KMS-11 (cell line): ENCODE measurements at regions not wholly inside any gene's neighbourhood (a gene's known extent, or its start where the extent isn't known, plus 50 kb on each side); places are given as distances from the start of the nearest gene placed in this dataset.

Source experiments
- H2AFZ ChIP-seq: fragments of 200-600 bp; sonication (generic); 2 replicates; pipeline ENCODE4 v1.6.1; 2016; ENCODE audit warnings: antibody characterized with exemption, mixed run types, low read depth
- H3K27ac ChIP-seq: fragments of 200-600 bp; sonication (generic); 2 replicates; pipeline ENCODE4 v1.6.1; 2016; ENCODE audit warnings: mild to moderate bottlenecking, mixed run types
- H3K27me3 ChIP-seq: fragments of 200-600 bp; sonication (generic); 2 replicates; pipeline ENCODE4 v1.6.1; 2017; ENCODE audit warnings: mild to moderate bottlenecking, low read depth, mixed run types, moderate library complexity; ENCODE audit not compliant: insufficient read depth
- H3K36me3 ChIP-seq: fragments of 200-600 bp; sonication (generic); 2 replicates; pipeline ENCODE4 v1.6.1; 2017; ENCODE audit warnings: mild to moderate bottlenecking, mixed run types; ENCODE audit not compliant: insufficient read depth
- H3K4me1 ChIP-seq: fragments of 200-600 bp; sonication (generic); 2 replicates; pipeline ENCODE4 v1.6.1; 2016; ENCODE audit warnings: mild to moderate bottlenecking, low read depth, mixed run types; ENCODE audit not compliant: poor library complexity, severe bottlenecking
- H3K4me2 ChIP-seq: fragments of 200-600 bp; sonication (generic); 2 replicates; pipeline ENCODE4 v1.7.0; 2016; ENCODE audit warnings: mild to moderate bottlenecking, mixed run types
- H3K4me3 ChIP-seq: fragments of 200-600 bp; sonication (generic); IDR thresholded peaks from 2 replicates; pipeline ENCODE4 v1.6.1; 2017; ENCODE audit warnings: low read depth, low read length, mixed read lengths; ENCODE audit not compliant: insufficient read depth
- H3K79me2 ChIP-seq: fragments of 200-600 bp; sonication (generic); 2 replicates; pipeline ENCODE4 v1.6.1; 2016; ENCODE audit warnings: low read depth, mixed run types; ENCODE audit not compliant: insufficient read depth
- H3K9ac ChIP-seq: fragments of 200-600 bp; sonication (generic); 2 replicates; pipeline ENCODE4 v1.6.1; 2016; ENCODE audit warnings: mild to moderate bottlenecking, mixed run types
- H4K20me1 ChIP-seq: fragments of 200-600 bp; sonication (generic); 2 replicates; pipeline ENCODE4 v1.6.1; 2016; ENCODE audit warnings: mild to moderate bottlenecking, mixed run types; ENCODE audit not compliant: insufficient read depth
- CTCF ChIP-seq: fragments of 200-600 bp; sonication (generic); conservative IDR thresholded peaks from 2 replicates; pipeline ENCODE4 v1.6.1; 2017; ENCODE audit warnings: low read depth, mild to moderate bottlenecking, antibody characterized with exemption, low read length, moderate library complexity, mixed read lengths

GRCh38 chr2:160838147-160838546, 322.1 kb upstream of the TANK start:
- Histone ChIP-seq H3K79me2 (no peaks in the 10 kb centered on the region), H3K4me2 (no peak overlapping the region), H3K9ac (no peak overlapping the region), H4K20me1 (no peaks in the 10 kb centered on the region), H3K36me3 (no peaks in the 10 kb centered on the region), H3K27ac (no peak overlapping the region), H3K27me3 (no peaks in the 10 kb centered on the region), H2AFZ (no peak overlapping the region), H3K4me3 (no peak overlapping the region), H3K4me1 (no peaks in the 10 kb centered on the region)
- no peak for TF ChIP-seq CTCF

GRCh38 chr2:160838691-160839090, 321.5 kb upstream of the TANK start:
- H3K4me2 ChIP-seq: no peak overlapping the region
- no peak for TF ChIP-seq CTCF
- no peak overlapping the region for H3K4me3 ChIP-seq
- no peak overlapping the region for H3K27ac ChIP-seq
- H2AFZ ChIP-seq: no peak overlapping the region
- H3K36me3 ChIP-seq: no peaks in the 10 kb centered on the region
- H3K4me1 ChIP-seq: no peaks in the 10 kb centered on the region
- H4K20me1 ChIP-seq: no peaks in the 10 kb centered on the region
- no peaks in the 10 kb centered on the region for H3K79me2 ChIP-seq
- no peaks in the 10 kb centered on the region for H3K27me3 ChIP-seq
- no peak overlapping the region for H3K9ac ChIP-seq

GRCh38 chr2:160842286-160842685, 317.9 kb upstream of the TANK start:
- H4K20me1 ChIP-seq: no peaks in the 10 kb centered on the region

GRCh38 chr2:160859096-160859495, 301.1 kb upstream of the TANK start:
- no peaks in the 10 kb centered on the region for H3K79me2 ChIP-seq
- no peak for TF ChIP-seq CTCF
- H3K9ac ChIP-seq: no peak overlapping the region
- H3K4me2 ChIP-seq: no peak overlapping the region
- H3K4me3 ChIP-seq: no peak overlapping the region
- H3K27ac ChIP-seq: no peak overlapping the region
- peaks cover 18% of the 10 kb centered on the region for H3K4me1 ChIP-seq
- H3K27me3 ChIP-seq: no peaks in the 10 kb centered on the region
- H3K36me3 ChIP-seq: no peaks in the 10 kb centered on the region
- H2AFZ ChIP-seq: no peak overlapping the region
- no peaks in the 10 kb centered on the region for H4K20me1 ChIP-seq

More at GRCh38 chr2:160842286-160842685, 317.9 kb upstream of the TANK start:
- Histone ChIP-seq H3K27ac (no peak overlapping the region), H3K27me3 (no peaks in the 10 kb centered on the region), H3K4me3 (no peak overlapping the region), H3K4me2 (no peak overlapping the region), H3K4me1 (no peaks in the 10 kb centered on the region), H2AFZ (no peak overlapping the region), H3K79me2 (no peaks in the 10 kb centered on the region), H3K36me3 (no peaks in the 10 kb centered on the region), H3K9ac (no peak overlapping the region)
- no peak for TF ChIP-seq CTCF
